HepG2 (cell line): ENCODE measurements at regions not wholly inside any gene's neighbourhood (a gene's known extent, or its start where the extent isn't known, plus 50 kb on each side); places are given as distances from the start of the nearest gene placed in this dataset.

ENCODE experiments used
- ATM ChIP-seq: fragments of 450-650 bp; IDR thresholded peaks from 2 replicates; pipeline ENCODE4 v1.7.1; 2017; ENCODE audit warnings: mild to moderate bottlenecking, borderline replicate concordance
- MXI1 ChIP-seq: IDR thresholded peaks from 3 replicates; pipeline ENCODE4 v1.6.1; 2012; ENCODE audit warnings: low read depth, low read length, inconsistent platforms, borderline replicate concordance
- NFIC ChIP-seq: IDR thresholded peaks from 2 replicates; pipeline ENCODE4 v1.6.1; 2012; ENCODE audit warnings: mild to moderate bottlenecking, low read length, inconsistent platforms
- NR1H2 ChIP-seq: sonication (generic); formaldehyde crosslinking; IDR thresholded peaks from 2 replicates; pipeline ENCODE4 v1.8.1; 2022; ENCODE audit warnings: low read depth, missing genetic modification reagents, borderline replicate concordance
- POLR2A ChIP-seq, 2 experiments: IDR thresholded peaks; 2 replicates each; pipeline ENCODE4 v1.6.1; 2011; ENCODE audit warnings: low read depth in 2 of 2, low read length in 2 of 2, mild to moderate bottlenecking in 1 of 2, moderate library complexity in 1 of 2; ENCODE audit not compliant: insufficient read depth in 1 of 2
- STAG1 ChIP-seq: sonication (generic); formaldehyde crosslinking; IDR thresholded peaks from 2 replicates; pipeline ENCODE4 v1.4.0; 2020; ENCODE audit warnings: missing genetic modification reagents
- TCF7L2 ChIP-seq: IDR thresholded peaks from 2 replicates; pipeline ENCODE4 v1.6.1; 2011; ENCODE audit warnings: mild to moderate bottlenecking, low read depth, low read length, moderate library complexity
- ZNF121 ChIP-seq: sonication (generic); formaldehyde crosslinking; IDR thresholded peaks from 2 replicates; pipeline ENCODE4 v1.5.0; 2020; ENCODE audit warnings: mild to moderate bottlenecking, missing genetic modification reagents
- TF ChIP-seq, protein P1 (sequence below): sonication (generic); formaldehyde crosslinking; IDR thresholded peaks from 2 replicates; pipeline ENCODE4 v1.5.0; 2020; ENCODE audit warnings: mild to moderate bottlenecking, missing genetic modification reagents, moderate library complexity
- TF ChIP-seq, protein P2 (sequence below): sonication (generic); formaldehyde crosslinking; IDR thresholded peaks from 2 replicates; pipeline ENCODE4 v1.5.1; 2020; ENCODE audit warnings: mild to moderate bottlenecking, missing genetic modification reagents, borderline replicate concordance
- TF ChIP-seq, protein P3 (sequence below): sonication (generic); formaldehyde crosslinking; IDR thresholded peaks from 2 replicates; pipeline ENCODE4 v1.4.0; 2020; ENCODE audit warnings: mild to moderate bottlenecking, missing genetic modification reagents

- TF ChIP-seq ATM = no peak
- TF ChIP-seq, protein P1, sequence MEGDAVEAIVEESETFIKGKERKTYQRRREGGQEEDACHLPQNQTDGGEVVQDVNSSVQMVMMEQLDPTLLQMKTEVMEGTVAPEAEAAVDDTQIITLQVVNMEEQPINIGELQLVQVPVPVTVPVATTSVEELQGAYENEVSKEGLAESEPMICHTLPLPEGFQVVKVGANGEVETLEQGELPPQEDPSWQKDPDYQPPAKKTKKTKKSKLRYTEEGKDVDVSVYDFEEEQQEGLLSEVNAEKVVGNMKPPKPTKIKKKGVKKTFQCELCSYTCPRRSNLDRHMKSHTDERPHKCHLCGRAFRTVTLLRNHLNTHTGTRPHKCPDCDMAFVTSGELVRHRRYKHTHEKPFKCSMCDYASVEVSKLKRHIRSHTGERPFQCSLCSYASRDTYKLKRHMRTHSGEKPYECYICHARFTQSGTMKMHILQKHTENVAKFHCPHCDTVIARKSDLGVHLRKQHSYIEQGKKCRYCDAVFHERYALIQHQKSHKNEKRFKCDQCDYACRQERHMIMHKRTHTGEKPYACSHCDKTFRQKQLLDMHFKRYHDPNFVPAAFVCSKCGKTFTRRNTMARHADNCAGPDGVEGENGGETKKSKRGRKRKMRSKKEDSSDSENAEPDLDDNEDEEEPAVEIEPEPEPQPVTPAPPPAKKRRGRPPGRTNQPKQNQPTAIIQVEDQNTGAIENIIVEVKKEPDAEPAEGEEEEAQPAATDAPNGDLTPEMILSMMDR (CRISPR knock-in tag) = no peak
- no peak for TF ChIP-seq POLR2A (IDR thresholded peaks at IDR 0.05; ENCODE audit: insufficient read depth in 1 of 2, low read depth in 2 of 2, low read length in 2 of 2)
- TF ChIP-seq NR1H2 (CRISPR knock-in tag) = no peak
- TF ChIP-seq ZNF121 (CRISPR knock-in tag) = no peak
- no peak for TF ChIP-seq MXI1
- TF ChIP-seq STAG1 (CRISPR knock-in tag) = no peak
- TF ChIP-seq, protein P2, sequence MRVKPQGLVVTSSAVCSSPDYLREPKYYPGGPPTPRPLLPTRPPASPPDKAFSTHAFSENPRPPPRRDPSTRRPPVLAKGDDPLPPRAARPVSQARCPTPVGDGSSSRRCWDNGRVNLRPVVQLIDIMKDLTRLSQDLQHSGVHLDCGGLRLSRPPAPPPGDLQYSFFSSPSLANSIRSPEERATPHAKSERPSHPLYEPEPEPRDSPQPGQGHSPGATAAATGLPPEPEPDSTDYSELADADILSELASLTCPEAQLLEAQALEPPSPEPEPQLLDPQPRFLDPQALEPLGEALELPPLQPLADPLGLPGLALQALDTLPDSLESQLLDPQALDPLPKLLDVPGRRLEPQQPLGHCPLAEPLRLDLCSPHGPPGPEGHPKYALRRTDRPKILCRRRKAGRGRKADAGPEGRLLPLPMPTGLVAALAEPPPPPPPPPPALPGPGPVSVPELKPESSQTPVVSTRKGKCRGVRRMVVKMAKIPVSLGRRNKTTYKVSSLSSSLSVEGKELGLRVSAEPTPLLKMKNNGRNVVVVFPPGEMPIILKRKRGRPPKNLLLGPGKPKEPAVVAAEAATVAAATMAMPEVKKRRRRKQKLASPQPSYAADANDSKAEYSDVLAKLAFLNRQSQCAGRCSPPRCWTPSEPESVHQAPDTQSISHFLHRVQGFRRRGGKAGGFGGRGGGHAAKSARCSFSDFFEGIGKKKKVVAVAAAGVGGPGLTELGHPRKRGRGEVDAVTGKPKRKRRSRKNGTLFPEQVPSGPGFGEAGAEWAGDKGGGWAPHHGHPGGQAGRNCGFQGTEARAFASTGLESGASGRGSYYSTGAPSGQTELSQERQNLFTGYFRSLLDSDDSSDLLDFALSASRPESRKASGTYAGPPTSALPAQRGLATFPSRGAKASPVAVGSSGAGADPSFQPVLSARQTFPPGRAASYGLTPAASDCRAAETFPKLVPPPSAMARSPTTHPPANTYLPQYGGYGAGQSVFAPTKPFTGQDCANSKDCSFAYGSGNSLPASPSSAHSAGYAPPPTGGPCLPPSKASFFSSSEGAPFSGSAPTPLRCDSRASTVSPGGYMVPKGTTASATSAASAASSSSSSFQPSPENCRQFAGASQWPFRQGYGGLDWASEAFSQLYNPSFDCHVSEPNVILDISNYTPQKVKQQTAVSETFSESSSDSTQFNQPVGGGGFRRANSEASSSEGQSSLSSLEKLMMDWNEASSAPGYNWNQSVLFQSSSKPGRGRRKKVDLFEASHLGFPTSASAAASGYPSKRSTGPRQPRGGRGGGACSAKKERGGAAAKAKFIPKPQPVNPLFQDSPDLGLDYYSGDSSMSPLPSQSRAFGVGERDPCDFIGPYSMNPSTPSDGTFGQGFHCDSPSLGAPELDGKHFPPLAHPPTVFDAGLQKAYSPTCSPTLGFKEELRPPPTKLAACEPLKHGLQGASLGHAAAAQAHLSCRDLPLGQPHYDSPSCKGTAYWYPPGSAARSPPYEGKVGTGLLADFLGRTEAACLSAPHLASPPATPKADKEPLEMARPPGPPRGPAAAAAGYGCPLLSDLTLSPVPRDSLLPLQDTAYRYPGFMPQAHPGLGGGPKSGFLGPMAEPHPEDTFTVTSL = no peak
- no peak for TF ChIP-seq TCF7L2
- TF ChIP-seq NFIC = no peak
- TF ChIP-seq, protein P3, sequence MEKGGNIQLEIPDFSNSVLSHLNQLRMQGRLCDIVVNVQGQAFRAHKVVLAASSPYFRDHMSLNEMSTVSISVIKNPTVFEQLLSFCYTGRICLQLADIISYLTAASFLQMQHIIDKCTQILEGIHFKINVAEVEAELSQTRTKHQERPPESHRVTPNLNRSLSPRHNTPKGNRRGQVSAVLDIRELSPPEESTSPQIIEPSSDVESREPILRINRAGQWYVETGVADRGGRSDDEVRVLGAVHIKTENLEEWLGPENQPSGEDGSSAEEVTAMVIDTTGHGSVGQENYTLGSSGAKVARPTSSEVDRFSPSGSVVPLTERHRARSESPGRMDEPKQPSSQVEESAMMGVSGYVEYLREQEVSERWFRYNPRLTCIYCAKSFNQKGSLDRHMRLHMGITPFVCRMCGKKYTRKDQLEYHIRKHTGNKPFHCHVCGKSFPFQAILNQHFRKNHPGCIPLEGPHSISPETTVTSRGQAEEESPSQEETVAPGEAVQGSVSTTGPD (CRISPR knock-in tag) = no peak
These were observed 220.3 kb upstream of the MON1B start for GRCh38 chr16:76970745-76971099.
